ENCODE measurements at regions not wholly inside any gene's neighbourhood (a gene's known extent, or its start where the extent isn't known, plus 50 kb on each side); places are given as distances from the start of the nearest gene placed in this dataset.

DNA sequence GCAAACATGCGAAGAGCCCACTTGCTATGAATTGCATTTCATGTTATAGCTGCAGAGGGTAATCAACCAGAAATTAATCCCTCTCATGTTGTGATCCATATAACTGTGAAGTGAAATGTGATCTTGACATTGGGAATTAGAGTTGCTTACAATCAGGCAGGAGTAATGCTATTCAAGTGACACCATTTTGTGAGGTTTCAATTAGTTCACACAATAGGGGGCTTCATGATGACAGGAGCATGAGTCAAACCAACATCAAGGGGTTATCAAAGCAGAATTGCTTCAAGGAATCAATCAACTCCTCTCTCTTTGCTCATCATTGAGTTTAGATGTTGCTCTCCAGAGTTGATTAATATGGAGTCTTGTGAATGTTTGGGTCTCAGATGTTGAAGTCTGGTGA, 1585.2 kb upstream of the TENM4 start:
- TF ChIP-seq, protein P1, sequence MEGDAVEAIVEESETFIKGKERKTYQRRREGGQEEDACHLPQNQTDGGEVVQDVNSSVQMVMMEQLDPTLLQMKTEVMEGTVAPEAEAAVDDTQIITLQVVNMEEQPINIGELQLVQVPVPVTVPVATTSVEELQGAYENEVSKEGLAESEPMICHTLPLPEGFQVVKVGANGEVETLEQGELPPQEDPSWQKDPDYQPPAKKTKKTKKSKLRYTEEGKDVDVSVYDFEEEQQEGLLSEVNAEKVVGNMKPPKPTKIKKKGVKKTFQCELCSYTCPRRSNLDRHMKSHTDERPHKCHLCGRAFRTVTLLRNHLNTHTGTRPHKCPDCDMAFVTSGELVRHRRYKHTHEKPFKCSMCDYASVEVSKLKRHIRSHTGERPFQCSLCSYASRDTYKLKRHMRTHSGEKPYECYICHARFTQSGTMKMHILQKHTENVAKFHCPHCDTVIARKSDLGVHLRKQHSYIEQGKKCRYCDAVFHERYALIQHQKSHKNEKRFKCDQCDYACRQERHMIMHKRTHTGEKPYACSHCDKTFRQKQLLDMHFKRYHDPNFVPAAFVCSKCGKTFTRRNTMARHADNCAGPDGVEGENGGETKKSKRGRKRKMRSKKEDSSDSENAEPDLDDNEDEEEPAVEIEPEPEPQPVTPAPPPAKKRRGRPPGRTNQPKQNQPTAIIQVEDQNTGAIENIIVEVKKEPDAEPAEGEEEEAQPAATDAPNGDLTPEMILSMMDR (IDR thresholded peaks at IDR 0.05) = no peak
- no peak for TF ChIP-seq POLR2A (IDR thresholded peaks at IDR 0.05)
